GM23338 (cell line): ENCODE measurements at regions not wholly inside any gene's neighbourhood (a gene's known extent, or its start where the extent isn't known, plus 50 kb on each side); places are given as distances from the start of the nearest gene placed in this dataset.

Experiments
- CREB1 ChIP-seq: fragments of 250-450 bp; sonication (Bioruptor Pico); IDR thresholded peaks from 2 replicates; pipeline ENCODE4 v1.5.0; 2020; ENCODE audit warnings: low read depth, mild to moderate bottlenecking, moderate library complexity
- EZH2 ChIP-seq: fragments of 200-600 bp; sonication (generic); IDR thresholded peaks from one replicate; pipeline ENCODE4 v1.8.0; 2017; ENCODE audit warnings: antibody characterized with exemption, mild to moderate bottlenecking, low read depth; ENCODE audit not compliant: unreplicated experiment
- EZH2phosphoT487 ChIP-seq: fragments of 200-600 bp; sonication (generic); IDR thresholded peaks from one replicate; pipeline ENCODE4 v1.8.1; 2018; ENCODE audit warnings: antibody characterized with exemption; ENCODE audit not compliant: unreplicated experiment
- JUNB ChIP-seq: IDR thresholded peaks from one replicate; pipeline ENCODE4 v1.6.1; 2016; ENCODE audit warnings: antibody characterized with exemption; ENCODE audit not compliant: unreplicated experiment
- NANOG ChIP-seq: IDR thresholded peaks from 2 replicates; pipeline ENCODE4 v1.6.1; 2016; ENCODE audit warnings: antibody characterized with exemption, borderline replicate concordance
- POLR2AphosphoS5 ChIP-seq: IDR thresholded peaks from 2 replicates; pipeline ENCODE4 v1.6.1; 2016; ENCODE audit warnings: antibody characterized with exemption, low read depth
- STAT1 ChIP-seq: IDR thresholded peaks from one replicate; pipeline ENCODE4 v1.6.1; 2016; ENCODE audit warnings: antibody characterized with exemption; ENCODE audit not compliant: unreplicated experiment
- ZNF114 ChIP-seq: fragments of 250-450 bp; sonication (Bioruptor Pico); IDR thresholded peaks from 2 replicates; pipeline ENCODE4 v1.5.0; 2020; ENCODE audit warnings: mild to moderate bottlenecking, moderate library complexity
- ZNF331 ChIP-seq: fragments of 250-450 bp; sonication (Bioruptor Pico); IDR thresholded peaks from 2 replicates; pipeline ENCODE4 v1.5.0; 2020; ENCODE audit warnings: low read depth, mild to moderate bottlenecking, moderate library complexity
- TF ChIP-seq, protein P1 (sequence below), 2 experiments: fragments of 200-600 bp in 1 of 2; sonication (generic) in 1 of 2; conservative IDR thresholded peaks; 2 replicates each; pipeline versions ENCODE4 v1.5.1 to v1.6.1; 2016 to 2017; ENCODE audit warnings: antibody characterized with exemption in 2 of 2, low read depth in 2 of 2, mild to moderate bottlenecking in 2 of 2, moderate library complexity in 1 of 2
- TF ChIP-seq, protein P2 (sequence below): IDR thresholded peaks from one replicate; pipeline ENCODE4 v1.6.1; 2018; ENCODE audit warnings: antibody characterized with exemption; ENCODE audit not compliant: unreplicated experiment
- TF ChIP-seq, protein P3 (sequence below): IDR thresholded peaks from 2 replicates; pipeline ENCODE4 v1.6.1; 2016; ENCODE audit warnings: antibody characterized with exemption
- TF ChIP-seq, protein P4 (sequence below): fragments of 250-450 bp; sonication (Bioruptor Pico); IDR thresholded peaks from 2 replicates; pipeline ENCODE4 v1.5.0; 2020; ENCODE audit warnings: mild to moderate bottlenecking, moderate library complexity

DNA sequence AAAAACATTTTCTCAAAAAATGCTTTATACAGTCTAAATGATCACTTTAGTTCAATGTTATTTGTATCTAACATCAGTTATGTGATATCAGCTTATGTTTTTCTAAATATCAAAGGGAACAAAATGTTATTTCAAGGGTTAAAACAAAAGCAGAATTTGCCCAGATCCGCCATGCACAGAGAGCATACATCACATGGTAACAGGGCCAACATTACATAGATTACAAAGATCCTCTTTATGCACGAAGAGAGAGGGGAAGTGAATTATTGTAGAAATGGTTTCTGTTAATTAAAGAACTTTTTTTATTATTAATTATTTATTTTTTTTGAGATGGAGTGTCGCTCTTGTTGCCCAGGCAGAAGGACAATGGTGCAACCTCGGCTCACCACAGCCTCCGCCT is 100.8 kb upstream of the MME start:
- TF ChIP-seq POLR2AphosphoS5 (no peak), EZH2 (no peak), EZH2phosphoT487 (no peak), JUNB (no peak), ZNF114 (CRISPR knock-in tag) (no peak), NANOG (no peak), CREB1 (CRISPR knock-in tag) (no peak), STAT1 (no peak), ZNF331 (CRISPR knock-in tag) (no peak)
- TF ChIP-seq, protein P1, sequence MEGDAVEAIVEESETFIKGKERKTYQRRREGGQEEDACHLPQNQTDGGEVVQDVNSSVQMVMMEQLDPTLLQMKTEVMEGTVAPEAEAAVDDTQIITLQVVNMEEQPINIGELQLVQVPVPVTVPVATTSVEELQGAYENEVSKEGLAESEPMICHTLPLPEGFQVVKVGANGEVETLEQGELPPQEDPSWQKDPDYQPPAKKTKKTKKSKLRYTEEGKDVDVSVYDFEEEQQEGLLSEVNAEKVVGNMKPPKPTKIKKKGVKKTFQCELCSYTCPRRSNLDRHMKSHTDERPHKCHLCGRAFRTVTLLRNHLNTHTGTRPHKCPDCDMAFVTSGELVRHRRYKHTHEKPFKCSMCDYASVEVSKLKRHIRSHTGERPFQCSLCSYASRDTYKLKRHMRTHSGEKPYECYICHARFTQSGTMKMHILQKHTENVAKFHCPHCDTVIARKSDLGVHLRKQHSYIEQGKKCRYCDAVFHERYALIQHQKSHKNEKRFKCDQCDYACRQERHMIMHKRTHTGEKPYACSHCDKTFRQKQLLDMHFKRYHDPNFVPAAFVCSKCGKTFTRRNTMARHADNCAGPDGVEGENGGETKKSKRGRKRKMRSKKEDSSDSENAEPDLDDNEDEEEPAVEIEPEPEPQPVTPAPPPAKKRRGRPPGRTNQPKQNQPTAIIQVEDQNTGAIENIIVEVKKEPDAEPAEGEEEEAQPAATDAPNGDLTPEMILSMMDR (conservative IDR thresholded peaks at IDR 0.05; ENCODE audit: low read depth in 2 of 2) = no peak
- TF ChIP-seq, protein P2, sequence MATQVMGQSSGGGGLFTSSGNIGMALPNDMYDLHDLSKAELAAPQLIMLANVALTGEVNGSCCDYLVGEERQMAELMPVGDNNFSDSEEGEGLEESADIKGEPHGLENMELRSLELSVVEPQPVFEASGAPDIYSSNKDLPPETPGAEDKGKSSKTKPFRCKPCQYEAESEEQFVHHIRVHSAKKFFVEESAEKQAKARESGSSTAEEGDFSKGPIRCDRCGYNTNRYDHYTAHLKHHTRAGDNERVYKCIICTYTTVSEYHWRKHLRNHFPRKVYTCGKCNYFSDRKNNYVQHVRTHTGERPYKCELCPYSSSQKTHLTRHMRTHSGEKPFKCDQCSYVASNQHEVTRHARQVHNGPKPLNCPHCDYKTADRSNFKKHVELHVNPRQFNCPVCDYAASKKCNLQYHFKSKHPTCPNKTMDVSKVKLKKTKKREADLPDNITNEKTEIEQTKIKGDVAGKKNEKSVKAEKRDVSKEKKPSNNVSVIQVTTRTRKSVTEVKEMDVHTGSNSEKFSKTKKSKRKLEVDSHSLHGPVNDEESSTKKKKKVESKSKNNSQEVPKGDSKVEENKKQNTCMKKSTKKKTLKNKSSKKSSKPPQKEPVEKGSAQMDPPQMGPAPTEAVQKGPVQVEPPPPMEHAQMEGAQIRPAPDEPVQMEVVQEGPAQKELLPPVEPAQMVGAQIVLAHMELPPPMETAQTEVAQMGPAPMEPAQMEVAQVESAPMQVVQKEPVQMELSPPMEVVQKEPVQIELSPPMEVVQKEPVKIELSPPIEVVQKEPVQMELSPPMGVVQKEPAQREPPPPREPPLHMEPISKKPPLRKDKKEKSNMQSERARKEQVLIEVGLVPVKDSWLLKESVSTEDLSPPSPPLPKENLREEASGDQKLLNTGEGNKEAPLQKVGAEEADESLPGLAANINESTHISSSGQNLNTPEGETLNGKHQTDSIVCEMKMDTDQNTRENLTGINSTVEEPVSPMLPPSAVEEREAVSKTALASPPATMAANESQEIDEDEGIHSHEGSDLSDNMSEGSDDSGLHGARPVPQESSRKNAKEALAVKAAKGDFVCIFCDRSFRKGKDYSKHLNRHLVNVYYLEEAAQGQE = no peak
- TF ChIP-seq, protein P3, sequence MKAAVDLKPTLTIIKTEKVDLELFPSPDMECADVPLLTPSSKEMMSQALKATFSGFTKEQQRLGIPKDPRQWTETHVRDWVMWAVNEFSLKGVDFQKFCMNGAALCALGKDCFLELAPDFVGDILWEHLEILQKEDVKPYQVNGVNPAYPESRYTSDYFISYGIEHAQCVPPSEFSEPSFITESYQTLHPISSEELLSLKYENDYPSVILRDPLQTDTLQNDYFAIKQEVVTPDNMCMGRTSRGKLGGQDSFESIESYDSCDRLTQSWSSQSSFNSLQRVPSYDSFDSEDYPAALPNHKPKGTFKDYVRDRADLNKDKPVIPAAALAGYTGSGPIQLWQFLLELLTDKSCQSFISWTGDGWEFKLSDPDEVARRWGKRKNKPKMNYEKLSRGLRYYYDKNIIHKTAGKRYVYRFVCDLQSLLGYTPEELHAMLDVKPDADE = no peak
- TF ChIP-seq, protein P4, sequence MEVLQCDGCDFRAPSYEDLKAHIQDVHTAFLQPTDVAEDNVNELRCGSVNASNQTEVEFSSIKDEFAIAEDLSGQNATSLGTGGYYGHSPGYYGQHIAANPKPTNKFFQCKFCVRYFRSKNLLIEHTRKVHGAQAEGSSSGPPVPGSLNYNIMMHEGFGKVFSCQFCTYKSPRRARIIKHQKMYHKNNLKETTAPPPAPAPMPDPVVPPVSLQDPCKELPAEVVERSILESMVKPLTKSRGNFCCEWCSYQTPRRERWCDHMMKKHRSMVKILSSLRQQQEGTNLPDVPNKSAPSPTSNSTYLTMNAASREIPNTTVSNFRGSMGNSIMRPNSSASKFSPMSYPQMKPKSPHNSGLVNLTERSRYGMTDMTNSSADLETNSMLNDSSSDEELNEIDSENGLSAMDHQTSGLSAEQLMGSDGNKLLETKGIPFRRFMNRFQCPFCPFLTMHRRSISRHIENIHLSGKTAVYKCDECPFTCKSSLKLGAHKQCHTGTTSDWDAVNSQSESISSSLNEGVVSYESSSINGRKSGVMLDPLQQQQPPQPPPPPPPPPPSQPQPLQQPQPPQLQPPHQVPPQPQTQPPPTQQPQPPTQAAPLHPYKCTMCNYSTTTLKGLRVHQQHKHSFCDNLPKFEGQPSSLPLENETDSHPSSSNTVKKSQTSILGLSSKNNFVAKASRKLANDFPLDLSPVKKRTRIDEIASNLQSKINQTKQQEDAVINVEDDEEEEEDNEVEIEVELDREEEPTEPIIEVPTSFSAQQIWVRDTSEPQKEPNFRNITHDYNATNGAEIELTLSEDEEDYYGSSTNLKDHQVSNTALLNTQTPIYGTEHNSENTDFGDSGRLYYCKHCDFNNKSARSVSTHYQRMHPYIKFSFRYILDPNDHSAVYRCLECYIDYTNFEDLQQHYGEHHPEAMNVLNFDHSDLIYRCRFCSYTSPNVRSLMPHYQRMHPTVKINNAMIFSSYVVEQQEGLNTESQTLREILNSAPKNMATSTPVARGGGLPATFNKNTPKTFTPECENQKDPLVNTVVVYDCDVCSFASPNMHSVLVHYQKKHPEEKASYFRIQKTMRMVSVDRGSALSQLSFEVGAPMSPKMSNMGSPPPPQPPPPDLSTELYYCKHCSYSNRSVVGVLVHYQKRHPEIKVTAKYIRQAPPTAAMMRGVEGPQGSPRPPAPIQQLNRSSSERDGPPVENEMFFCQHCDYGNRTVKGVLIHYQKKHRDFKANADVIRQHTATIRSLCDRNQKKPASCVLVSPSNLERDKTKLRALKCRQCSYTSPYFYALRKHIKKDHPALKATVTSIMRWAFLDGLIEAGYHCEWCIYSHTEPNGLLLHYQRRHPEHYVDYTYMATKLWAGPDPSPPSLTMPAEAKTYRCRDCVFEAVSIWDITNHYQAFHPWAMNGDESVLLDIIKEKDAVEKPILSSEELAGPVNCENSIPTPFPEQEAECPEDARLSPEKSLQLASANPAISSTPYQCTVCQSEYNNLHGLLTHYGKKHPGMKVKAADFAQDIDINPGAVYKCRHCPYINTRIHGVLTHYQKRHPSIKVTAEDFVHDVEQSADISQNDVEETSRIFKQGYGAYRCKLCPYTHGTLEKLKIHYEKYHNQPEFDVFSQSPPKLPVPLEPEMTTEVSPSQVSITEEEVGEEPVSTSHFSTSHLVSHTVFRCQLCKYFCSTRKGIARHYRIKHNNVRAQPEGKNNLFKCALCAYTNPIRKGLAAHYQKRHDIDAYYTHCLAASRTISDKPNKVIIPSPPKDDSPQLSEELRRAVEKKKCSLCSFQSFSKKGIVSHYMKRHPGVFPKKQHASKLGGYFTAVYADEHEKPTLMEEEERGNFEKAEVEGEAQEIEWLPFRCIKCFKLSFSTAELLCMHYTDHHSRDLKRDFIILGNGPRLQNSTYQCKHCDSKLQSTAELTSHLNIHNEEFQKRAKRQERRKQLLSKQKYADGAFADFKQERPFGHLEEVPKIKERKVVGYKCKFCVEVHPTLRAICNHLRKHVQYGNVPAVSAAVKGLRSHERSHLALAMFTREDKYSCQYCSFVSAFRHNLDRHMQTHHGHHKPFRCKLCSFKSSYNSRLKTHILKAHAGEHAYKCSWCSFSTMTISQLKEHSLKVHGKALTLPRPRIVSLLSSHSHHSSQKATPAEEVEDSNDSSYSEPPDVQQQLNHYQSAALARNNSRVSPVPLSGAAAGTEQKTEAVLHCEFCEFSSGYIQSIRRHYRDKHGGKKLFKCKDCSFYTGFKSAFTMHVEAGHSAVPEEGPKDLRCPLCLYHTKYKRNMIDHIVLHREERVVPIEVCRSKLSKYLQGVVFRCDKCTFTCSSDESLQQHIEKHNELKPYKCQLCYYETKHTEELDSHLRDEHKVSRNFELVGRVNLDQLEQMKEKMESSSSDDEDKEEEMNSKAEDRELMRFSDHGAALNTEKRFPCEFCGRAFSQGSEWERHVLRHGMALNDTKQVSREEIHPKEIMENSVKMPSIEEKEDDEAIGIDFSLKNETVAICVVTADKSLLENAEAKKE (CRISPR knock-in tag) = no peak
